Endothelial cell of umbilical vein (primary cell): ENCODE measurements at regions not wholly inside any gene's neighbourhood (a gene's known extent, or its start where the extent isn't known, plus 50 kb on each side); places are given as distances from the start of the nearest gene placed in this dataset.

ENCODE experiments used
- BruUV-seq: library from RNA; stranded (reverse); fragments of 400-500 nt; replicated peaks from 2 replicates; lab custom pipeline; 2021; lab: Mats Ljungman, UMichigan
- CTCF ChIA-PET: fragments of 300-600, 350-600 bp; sonication (Branson Sonifier 250); formaldehyde crosslinking; loops from one replicate; lab custom pipeline; 2021; ENCODE audit warnings: antibody characterized with exemption, inconsistent platforms; lab: Charles Lee
- POLR2A ChIA-PET: fragments of 300-600, 350-600 bp; sonication (Branson Sonifier 250); formaldehyde crosslinking; loops from one replicate; lab custom pipeline; 2021; ENCODE audit warnings: antibody characterized with exemption, inconsistent platforms; lab: Charles Lee
- DNase-seq: peaks from one replicate; pipeline ENCODE4 v3.0.0-alpha.2; 2011; ENCODE audit warnings: low read depth, low spot score
- FAIRE-seq: peaks from 2 replicates; lab custom pipeline; 2011; peaks lifted over from hg19 to GRCh38; lab: Jason Lieb, UNC
- H2AFZ ChIP-seq: 2 replicates; pipeline ENCODE4 v1.6.0; 2012; ENCODE audit warnings: low read depth, low read length, control low read depth, inconsistent platforms
- H3K27ac ChIP-seq: 2 replicates; pipeline ENCODE4 v1.5.1; 2011; ENCODE audit warnings: low read depth, mild to moderate bottlenecking, control low read depth, low read length, moderate library complexity; ENCODE audit not compliant: insufficient read depth
- H3K27me3 ChIP-seq, 2 experiments: 2 replicates each; pipeline versions ENCODE4 v1.6.0 to v1.6.1; 2011; ENCODE audit warnings: low read length in 2 of 2, mixed read lengths in 1 of 2; ENCODE audit not compliant: control insufficient read depth in 2 of 2, insufficient read depth in 2 of 2
- H3K36me3 ChIP-seq, 2 experiments: 2 replicates in 1 of 2; 3 replicates in 1 of 2; pipeline ENCODE4 v1.5.1; 2011; ENCODE audit warnings: low read length in 2 of 2, mild to moderate bottlenecking in 1 of 2, moderate library complexity in 1 of 2; ENCODE audit not compliant: control insufficient read depth in 2 of 2, insufficient read depth in 2 of 2; ENCODE audit errors: extremely low read depth in 1 of 2
- H3K4me1 ChIP-seq: 3 replicates; pipeline ENCODE4 v1.5.1; 2011; ENCODE audit warnings: mild to moderate bottlenecking, low read length; ENCODE audit not compliant: control insufficient read depth, insufficient read depth; ENCODE audit errors: extremely low read depth
- H3K4me2 ChIP-seq: 2 replicates; pipeline ENCODE4 v1.6.1; 2011; ENCODE audit warnings: low read length, control low read depth, mixed read lengths; ENCODE audit not compliant: insufficient read depth
- H3K4me3 ChIP-seq, 3 experiments: fragments of 200-600 bp in 1 of 3; sonication (generic), shearing (Covaris generic) in 1 of 3; replicated peaks in 1 of 3; 2 replicates each; pipeline ENCODE4 v1.5.1; 2011 to 2016; ENCODE audit warnings: control low read depth in 3 of 3, low read length in 3 of 3, mild to moderate bottlenecking in 2 of 3, inconsistent platforms in 1 of 3, low read depth in 1 of 3, moderate library complexity in 1 of 3; ENCODE audit not compliant: insufficient read depth in 1 of 3
- H3K79me2 ChIP-seq: 2 replicates; pipeline ENCODE4 v1.6.0; 2012; ENCODE audit warnings: low read length, inconsistent platforms; ENCODE audit not compliant: control insufficient read depth, insufficient read depth
- H3K9ac ChIP-seq: replicated peaks from 2 replicates; pipeline ENCODE3; 2011; ENCODE audit warnings: low read length, control low read depth; ENCODE audit not compliant: insufficient read depth; ENCODE audit errors: extremely low read depth
- H3K9me1 ChIP-seq: replicated peaks from 3 replicates; pipeline ENCODE4 v1.6.0; 2011; ENCODE audit warnings: mild to moderate bottlenecking, low read length; ENCODE audit not compliant: control insufficient read depth, insufficient read depth; ENCODE audit errors: extremely low read depth
- H3K9me3 ChIP-seq: replicated peaks from 2 replicates; pipeline ENCODE4 v1.5.1; 2012; ENCODE audit warnings: low read length, inconsistent platforms; ENCODE audit not compliant: control insufficient read depth, insufficient read depth
- H4K20me1 ChIP-seq: replicated peaks from 2 replicates; pipeline ENCODE3; 2011; ENCODE audit warnings: mild to moderate bottlenecking, low read length; ENCODE audit not compliant: control insufficient read depth, insufficient read depth; ENCODE audit errors: extremely low read depth
- EZH2 ChIP-seq: IDR thresholded peaks from 2 replicates; pipeline ENCODE4 v1.6.1; 2012; ENCODE audit warnings: borderline replicate concordance, low read depth, mild to moderate bottlenecking, moderate library complexity, low read length, inconsistent platforms; ENCODE audit not compliant: severe bottlenecking
- FOS ChIP-seq: IDR thresholded peaks from 2 replicates; pipeline ENCODE4 v1.6.1; 2011; ENCODE audit warnings: mild to moderate bottlenecking, low read length, moderate library complexity, borderline replicate concordance; ENCODE audit not compliant: insufficient read depth
- GATA2 ChIP-seq: IDR thresholded peaks from 2 replicates; pipeline ENCODE4 v1.7.0; 2011; ENCODE audit warnings: low read depth, mild to moderate bottlenecking, moderate library complexity, mixed read lengths, low read length; ENCODE audit not compliant: insufficient read length, insufficient read depth
- JUN ChIP-seq: IDR thresholded peaks from 2 replicates; pipeline ENCODE4 v1.6.1; 2011; ENCODE audit warnings: borderline replicate concordance, low read depth; ENCODE audit not compliant: insufficient read length, insufficient read depth
- POLR2A ChIP-seq: IDR thresholded peaks from 2 replicates; pipeline ENCODE4 v1.6.1; 2012; ENCODE audit warnings: low read depth, mild to moderate bottlenecking, control low read depth, low read length
- POLR2AphosphoS5 ChIP-seq: IDR thresholded peaks from 2 replicates; pipeline ENCODE4 v1.6.1; 2012; ENCODE audit warnings: low read depth, mild to moderate bottlenecking, control low read depth, low read length, moderate library complexity; ENCODE audit not compliant: insufficient read depth
- dilution Hi-C: fragments of 300-500 bp; cut with MboI; formaldehyde crosslinking; loops from one replicate; pipeline ENCODE4 v1.15.0; 2019; ENCODE audit warnings: low sequenced_read_pairs; ENCODE audit not compliant: extremely low pct_ligation_motif_present
- intact Hi-C: fragments of 100-400 bp; cut with micrococcal nuclease; formaldehyde crosslinking; loops from one replicate; pipeline ENCODE4 v1.10.0; 2022
- TF ChIP-seq, protein P1 (sequence below): IDR thresholded peaks from 2 replicates; pipeline ENCODE4 v1.6.1; 2011; ENCODE audit not compliant: insufficient read depth, insufficient read length

GRCh38 chr2:226414335-226414734, 385.3 kb downstream of the IRS1 start:
- no TSS peak for BruUV-seq
- Histone ChIP-seq H3K9me3 (no peaks in the 10 kb centered on the region), H2AFZ (no peak overlapping the region), H3K4me3 (no peak overlapping the region), H3K36me3 (no peaks in the 10 kb centered on the region), H3K27ac (no peak overlapping the region), H3K27me3 (no peaks in the 10 kb centered on the region), H3K4me2 (no peak overlapping the region), H3K9me1 (no peaks in the 10 kb centered on the region), H3K4me1 (no peaks in the 10 kb centered on the region), H3K79me2 (no peaks in the 10 kb centered on the region), H3K9ac (no peak overlapping the region), H4K20me1 (no peaks in the 10 kb centered on the region)
- CTCF ChIA-PET = no interaction called here
- dilution Hi-C loops = no loop called here
- TF ChIP-seq GATA2 (no peak), JUN (no peak), POLR2A (no peak), FOS (no peak), POLR2AphosphoS5 (no peak), EZH2 (no peak)
- TF ChIP-seq, protein P1, sequence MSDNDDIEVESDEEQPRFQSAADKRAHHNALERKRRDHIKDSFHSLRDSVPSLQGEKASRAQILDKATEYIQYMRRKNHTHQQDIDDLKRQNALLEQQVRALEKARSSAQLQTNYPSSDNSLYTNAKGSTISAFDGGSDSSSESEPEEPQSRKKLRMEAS = no peak
- POLR2A ChIA-PET = no interaction called here
- no peak for FAIRE-seq
- intact Hi-C loops = no loop called here
- DNase-seq = no peak

DNA sequence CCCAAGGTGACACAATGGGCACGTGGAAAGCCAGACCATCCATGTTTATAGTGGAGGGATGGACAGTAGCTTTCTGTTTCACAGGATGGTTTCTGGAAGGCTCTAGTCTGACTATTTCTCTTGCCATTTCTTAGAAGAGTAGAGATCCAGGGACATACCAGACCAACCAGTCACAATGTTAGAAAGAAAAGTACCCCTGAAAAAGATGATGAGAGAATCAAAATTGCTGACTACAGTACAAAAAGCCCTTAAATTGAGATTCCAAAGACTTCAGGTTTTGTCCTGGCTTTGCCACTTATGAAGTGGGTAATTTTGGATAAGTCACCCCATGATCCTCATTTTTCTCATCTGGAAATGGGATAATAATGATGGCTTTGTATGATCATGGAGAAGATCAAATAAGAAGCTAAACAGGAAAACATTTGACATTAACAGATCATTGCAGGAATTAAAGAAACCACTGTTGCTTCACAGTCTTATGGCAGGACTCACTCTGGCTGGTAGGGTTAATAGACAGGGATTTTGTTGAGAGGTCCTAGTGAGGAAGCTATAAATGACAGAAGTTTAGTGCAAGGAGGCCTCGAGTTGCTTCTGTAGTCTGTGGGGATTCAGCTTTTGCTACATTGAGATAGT, 386.0 kb downstream of the IRS1 start:
- intact Hi-C loops = no loop called here
- Histone ChIP-seq H3K9me1 (no peaks in the 10 kb centered on the region), H3K27me3 (no peaks in the 10 kb centered on the region), H4K20me1 (no peaks in the 10 kb centered on the region), H3K27ac (no peak overlapping the region), H3K4me1 (no peaks in the 10 kb centered on the region), H3K4me3 (no peak overlapping the region), H3K79me2 (no peaks in the 10 kb centered on the region), H3K9ac (no peak overlapping the region), H3K4me2 (no peak overlapping the region), H3K9me3 (no peaks in the 10 kb centered on the region), H3K36me3 (no peaks in the 10 kb centered on the region), H2AFZ (no peak overlapping the region)
- POLR2A ChIA-PET = no interaction called here
- no peak for FAIRE-seq
- TF ChIP-seq FOS = no peak
- dilution Hi-C loops = no loop called here
- no TSS peak for BruUV-seq
- no peak for DNase-seq
- CTCF ChIA-PET = no interaction called here
